ENCODE measurements at regions not wholly inside any gene's neighbourhood (a gene's known extent, or its start where the extent isn't known, plus 50 kb on each side); places are given as distances from the start of the nearest gene placed in this dataset.

DNA sequence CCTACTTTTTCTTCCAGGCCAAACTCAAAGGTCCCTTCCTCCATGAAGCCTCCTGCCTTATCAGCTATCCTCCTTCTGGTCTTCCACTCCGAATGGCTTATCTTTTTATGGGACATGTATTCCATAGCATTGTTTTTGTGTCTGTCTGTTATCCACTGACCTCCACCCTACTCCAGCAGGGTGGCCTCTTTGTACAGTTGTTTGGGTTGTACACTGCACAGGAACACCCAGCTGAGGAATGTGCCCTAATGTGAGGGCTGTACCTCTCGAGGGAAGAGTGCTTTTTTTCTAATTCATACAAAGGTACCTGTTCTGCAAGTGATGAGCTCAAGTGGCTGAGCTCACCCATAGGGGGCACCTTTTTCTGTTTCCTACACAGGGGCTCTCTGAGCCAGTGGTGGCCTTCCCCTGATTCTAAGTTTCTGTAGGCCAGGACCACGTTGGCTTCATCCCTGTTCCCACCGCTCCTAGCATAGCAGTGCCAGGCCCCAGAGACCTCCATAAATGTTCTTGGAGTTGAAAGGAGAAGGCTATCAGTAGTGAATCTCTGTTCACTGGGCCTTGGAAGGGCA is 108.2 kb downstream of the FOXD2 start:
- DNase-seq (ENCODE audit: low spot score in 2 of 2, unreplicated experiment in 2 of 2) = no peak
- H3K4me3 Mint-ChIP-seq = no peak overlapping the region

GRCh38 chr1:47547753-47548573 is 110.1 kb downstream of the FOXD2 start:
- peaks cover 39% of the 10 kb centered on the region for H3K27me3 Mint-ChIP-seq (ENCODE audit: low read depth)
- TF ChIP-seq, protein P1, sequence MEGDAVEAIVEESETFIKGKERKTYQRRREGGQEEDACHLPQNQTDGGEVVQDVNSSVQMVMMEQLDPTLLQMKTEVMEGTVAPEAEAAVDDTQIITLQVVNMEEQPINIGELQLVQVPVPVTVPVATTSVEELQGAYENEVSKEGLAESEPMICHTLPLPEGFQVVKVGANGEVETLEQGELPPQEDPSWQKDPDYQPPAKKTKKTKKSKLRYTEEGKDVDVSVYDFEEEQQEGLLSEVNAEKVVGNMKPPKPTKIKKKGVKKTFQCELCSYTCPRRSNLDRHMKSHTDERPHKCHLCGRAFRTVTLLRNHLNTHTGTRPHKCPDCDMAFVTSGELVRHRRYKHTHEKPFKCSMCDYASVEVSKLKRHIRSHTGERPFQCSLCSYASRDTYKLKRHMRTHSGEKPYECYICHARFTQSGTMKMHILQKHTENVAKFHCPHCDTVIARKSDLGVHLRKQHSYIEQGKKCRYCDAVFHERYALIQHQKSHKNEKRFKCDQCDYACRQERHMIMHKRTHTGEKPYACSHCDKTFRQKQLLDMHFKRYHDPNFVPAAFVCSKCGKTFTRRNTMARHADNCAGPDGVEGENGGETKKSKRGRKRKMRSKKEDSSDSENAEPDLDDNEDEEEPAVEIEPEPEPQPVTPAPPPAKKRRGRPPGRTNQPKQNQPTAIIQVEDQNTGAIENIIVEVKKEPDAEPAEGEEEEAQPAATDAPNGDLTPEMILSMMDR (IDR thresholded peaks at IDR 0.05; ENCODE audit: unreplicated experiment) = no peak
- no peaks in the 10 kb centered on the region for H3K36me3 Mint-ChIP-seq
- no peak overlapping the region for H3K4me3 Mint-ChIP-seq
- no peak for DNase-seq (ENCODE audit: low spot score in 2 of 2, unreplicated experiment in 2 of 2)
- peaks cover 3% of the 10 kb centered on the region for H3K9me3 Mint-ChIP-seq
- peaks cover 15% of the 10 kb centered on the region for H3K4me1 Mint-ChIP-seq
- no peak overlapping the region for H3K27ac Mint-ChIP-seq

More for the DNA sequence above, 108.2 kb downstream of the FOXD2 start:
- peaks cover 2% of the 10 kb centered on the region for H3K36me3 Mint-ChIP-seq
- TF ChIP-seq, protein P1 (IDR thresholded peaks at IDR 0.05; ENCODE audit: unreplicated experiment) = no peak
- no peak overlapping the region for H3K27ac Mint-ChIP-seq
- peaks cover 15% of the 10 kb centered on the region for H3K4me1 Mint-ChIP-seq
- peaks cover 49% of the 10 kb centered on the region for H3K27me3 Mint-ChIP-seq (ENCODE audit: low read depth)
- peaks cover 12% of the 10 kb centered on the region for H3K9me3 Mint-ChIP-seq

- peaks cover 40% of the 10 kb centered on the region for H3K27me3 Mint-ChIP-seq (ENCODE audit: low read depth)
- TF ChIP-seq, protein P1 (IDR thresholded peaks at IDR 0.05; ENCODE audit: unreplicated experiment) = no peak
- peaks cover 15% of the 10 kb centered on the region for H3K4me1 Mint-ChIP-seq
- no peak overlapping the region for H3K27ac Mint-ChIP-seq
- peaks cover 1% of the 10 kb centered on the region for H3K9me3 Mint-ChIP-seq
- no peaks in the 10 kb centered on the region for H3K36me3 Mint-ChIP-seq
- DNase-seq (ENCODE audit: low spot score in 2 of 2, unreplicated experiment in 2 of 2) = no peak
- H3K4me3 Mint-ChIP-seq = no peak overlapping the region
These were observed 110.8 kb downstream of the FOXD2 start for GRCh38 chr1:47548637-47549036.

DNA sequence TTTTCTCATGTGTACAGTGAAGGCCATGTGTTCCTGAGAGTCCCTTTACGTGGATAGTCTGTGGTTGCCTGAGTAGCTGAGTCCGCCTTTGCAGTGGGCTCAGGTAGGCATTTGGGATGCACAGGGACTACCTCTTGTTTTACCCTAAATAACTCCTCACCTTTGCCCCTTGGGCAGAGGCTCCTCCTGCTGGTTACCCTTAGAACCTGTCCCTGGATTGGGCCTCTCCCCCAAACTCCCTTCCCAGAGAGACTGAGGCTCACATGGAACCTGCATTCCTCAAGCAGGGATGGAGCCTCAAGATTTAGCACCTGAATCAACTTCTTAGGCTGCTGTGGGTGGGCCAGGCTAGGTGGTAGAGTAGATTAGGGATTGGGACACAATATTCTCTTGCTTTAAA is 111.7 kb downstream of the FOXD2 start:
- Mint-ChIP-seq H3K4me3 (no peak overlapping the region), H3K27me3 (ENCODE audit: low read depth) (peaks cover 42% of the 10 kb centered on the region), H3K36me3 (no peaks in the 10 kb centered on the region), H3K9me3 (no peaks in the 10 kb centered on the region), H3K27ac (no peak overlapping the region), H3K4me1 (peaks cover 15% of the 10 kb centered on the region)
- DNase-seq (ENCODE audit: low spot score in 2 of 2, unreplicated experiment in 2 of 2) = no peak
- TF ChIP-seq, protein P1 (IDR thresholded peaks at IDR 0.05; ENCODE audit: unreplicated experiment) = no peak

DNA sequence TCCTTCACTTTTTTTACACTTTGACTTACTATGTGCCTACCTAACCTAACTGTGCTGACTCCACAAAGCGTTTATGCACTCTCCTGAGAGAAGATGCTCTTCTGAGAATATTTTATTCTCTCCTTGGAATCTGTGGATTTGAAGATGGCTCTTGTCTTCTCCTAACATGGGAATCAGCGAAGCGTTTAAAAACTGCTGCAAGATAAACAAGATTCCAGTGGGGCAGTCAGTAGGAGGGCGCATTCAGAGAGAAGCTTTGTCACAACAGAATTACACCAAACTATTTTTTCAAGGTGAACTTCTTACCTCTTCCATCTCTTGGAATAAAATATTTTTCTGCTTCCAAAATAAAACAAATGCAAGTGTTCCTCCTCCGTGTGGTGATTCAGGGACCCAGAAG is 113.1 kb downstream of the FOXD2 start:
- H3K36me3 Mint-ChIP-seq = no peaks in the 10 kb centered on the region
- H3K9me3 Mint-ChIP-seq = no peaks in the 10 kb centered on the region
- H3K4me1 Mint-ChIP-seq = peaks cover 13% of the 10 kb centered on the region
- no peak overlapping the region for H3K4me3 Mint-ChIP-seq
- H3K27ac Mint-ChIP-seq = no peak overlapping the region
- H3K27me3 Mint-ChIP-seq (ENCODE audit: low read depth) = peaks cover 45% of the 10 kb centered on the region
- no peak for DNase-seq (ENCODE audit: low spot score in 2 of 2, unreplicated experiment in 2 of 2)
- TF ChIP-seq, protein P1 (IDR thresholded peaks at IDR 0.05; ENCODE audit: unreplicated experiment) = no peak

Data from mesothelial cell of epicardium (in vitro differentiated cells).